ENCODE measurements at regions not wholly inside any gene's neighbourhood (a gene's known extent, or its start where the extent isn't known, plus 50 kb on each side); places are given as distances from the start of the nearest gene placed in this dataset.

GRCh38 chr13:21872795-21873194 lies 201.9 kb downstream of the FGF9 start:
- CTCF ChIA-PET: no interaction called here
- in situ Hi-C loops (cut with MboI; ENCODE audit: low sequenced_read_pairs): no loop called here

More at GRCh38 chr13:21872795-21873194, 201.9 kb downstream of the FGF9 start:
- Histone ChIP-seq H3K36me3 (ENCODE audit: control insufficient read depth, insufficient read depth, low read length) (no peaks in the 10 kb centered on the region), H3K9ac (ENCODE audit: low read depth, low read length) (no peak overlapping the region), H3K14ac (replicated peaks; ENCODE audit: low read depth, low read length) (no peak overlapping the region), H3K9me3 (ENCODE audit: control insufficient read depth, insufficient read depth, low read length) (no peaks in the 10 kb centered on the region), H3K4me2 (ENCODE audit: low read depth, low read length) (no peak overlapping the region; the same call in 1 of the 2 replicates), H3K4ac (ENCODE audit: low read depth, low read length) (no peak overlapping the region; the same call in 1 of the 2 replicates), H3K56ac (ENCODE audit: extremely low read depth, insufficient read depth, low read length) (no peak overlapping the region), H4K8ac (ENCODE audit: low read depth in 2 of 2, low read length in 2 of 2) (no peak overlapping the region), H3K9me1 (ENCODE audit: insufficient read depth, low read length) (peaks cover 3% of the 10 kb centered on the region; the same call in 1 of the 2 replicates), H4K5ac (ENCODE audit: low read depth, low read length) (no peak overlapping the region), H2BK120ac (ENCODE audit: low read depth, low read length) (peak overlapping the region; percentile 44; the same call in 1 of the 2 replicates), H4K20me1 (ENCODE audit: insufficient read depth, low read length) (no peaks in the 10 kb centered on the region), H2AK9ac (replicated peaks; ENCODE audit: low read depth, low read length, poor library complexity) (no peak overlapping the region), H3K4me3 (ENCODE audit: insufficient read depth, low read depth, low read length) (no peak overlapping the region), H3K79me1 (ENCODE audit: low read depth in 1 of 2, low read length in 2 of 2) (no peaks in the 10 kb centered on the region), H3K18ac (ENCODE audit: low read depth, low read length) (peak overlapping the region; percentile 31; the same call in 1 of the 2 replicates), H3K27ac (ENCODE audit: insufficient read depth, low read length) (peak overlapping the region; percentile 17; the same call in 1 of the 2 replicates), H3K4me1 (ENCODE audit: control insufficient read depth, insufficient read depth, low read length) (peaks cover 8% of the 10 kb centered on the region), H3K27me3 (ENCODE audit: control insufficient read depth, insufficient read depth, low read length) (no peaks in the 10 kb centered on the region), H3K23ac (ENCODE audit: low read depth, low read length) (no peak overlapping the region), H4K91ac (ENCODE audit: insufficient read depth, low read depth, low read length) (no peak overlapping the region), H2BK5ac (ENCODE audit: low read depth, low read length, poor library complexity, severe bottlenecking) (no peak overlapping the region), H2AFZ (replicated peaks; ENCODE audit: low read length, poor library complexity) (no peak overlapping the region), H2AK5ac (ENCODE audit: low read depth, low read length) (no peak overlapping the region), H2BK15ac (ENCODE audit: low read depth, low read length) (no peak overlapping the region), H2BK20ac (ENCODE audit: low read depth, low read length) (no peak overlapping the region)
- DNase-seq (peak; percentile 12), ATAC-seq (ENCODE audit: low read depth) (peak; percentile 54)
- intact Hi-C loops (cut with micrococcal nuclease): no loop called here
- TF ChIP-seq SMC3 (IDR thresholded peaks at IDR 0.05; ENCODE audit: low read depth, low read length) (no peak), BHLHE40 (IDR thresholded peaks at IDR 0.05; ENCODE audit: low read depth, low read length) (no peak), MAFK (IDR thresholded peaks at IDR 0.05; ENCODE audit: low read depth, low read length) (no peak), CHD1 (IDR thresholded peaks at IDR 0.05; ENCODE audit: low read depth, low read length) (no peak), RFX5 (IDR thresholded peaks at IDR 0.05; ENCODE audit: low read depth, low read length) (no peak), CTCF (conservative IDR thresholded peaks at IDR 0.05; ENCODE audit: low read depth, low read length) (no peak), CEBPB (IDR thresholded peaks at IDR 0.05; ENCODE audit: low read depth, low read length) (no peak), POLR2A (IDR thresholded peaks at IDR 0.05; ENCODE audit: low read depth, low read length) (no peak), MAZ (IDR thresholded peaks at IDR 0.05; ENCODE audit: borderline replicate concordance, low read depth, low read length) (no peak)
- dilution Hi-C loops (cut with HindIII; ENCODE audit: low sequenced_read_pairs, unreplicated experiment): no loop called here
- POLR2A ChIA-PET (ENCODE audit: unreplicated experiment): no interaction called here
- no CpG with 5 or more reads among the region's 5 CpGs for WGBS, 2 experiments (ENCODE audit: extremely low coverage in 2 of 2, insufficient read length in 1 of 2)
- no TSS peak for BruUV-seq (replicated peaks)
